ENCODE measurements at regions not wholly inside any gene's neighbourhood (a gene's known extent, or its start where the extent isn't known, plus 50 kb on each side); places are given as distances from the start of the nearest gene placed in this dataset.

GRCh38 chr6:14652536-14652935 lies 535.0 kb downstream of the CD83 start (continued):
- TF ChIP-seq ZBTB37 (CRISPR knock-in tag; IDR thresholded peaks at IDR 0.05) (no peak), REXO4 (CRISPR knock-in tag; IDR thresholded peaks at IDR 0.05; ENCODE audit: borderline replicate concordance) (no peak), PHB2 (IDR thresholded peaks at IDR 0.05; ENCODE audit: partially characterized antibody) (no peak)

- no peak for FAIRE-seq
- no peak for TF ChIP-seq SNAPC2 (CRISPR knock-in tag; IDR thresholded peaks at IDR 0.05)
- no peak for TF ChIP-seq ZNF713 (CRISPR knock-in tag; IDR thresholded peaks at IDR 0.05)
- no peak for TF ChIP-seq HDAC6 (IDR thresholded peaks at IDR 0.05; ENCODE audit: low read depth, low read length)
- peak in 1 of 2 experiments; percentile 50; a peak in 2 of 4 replicates for TF ChIP-seq MAFK (conservative IDR thresholded peaks at IDR 0.05 in 1 of 2, IDR thresholded peaks at IDR 0.05 in 1 of 2; ENCODE audit: low read length in 2 of 2)
- TF ChIP-seq MAFF (IDR thresholded peaks at IDR 0.05; ENCODE audit: low read depth, low read length), result 0 out of 2 replicates have a peak, but pooled peaks have one; percentile 12
- no peak overlapping the region for H2AFZ ChIP-seq (ENCODE audit: low read length)
- H3K79me2 ChIP-seq (ENCODE audit: insufficient read depth, low read length), result no peaks in the 10 kb centered on the region
- ChIA-PET POLR2A (no interaction called here), CTCF (ENCODE audit: low intra/inter-chr PET ratio, low total read pairs) (no interaction called here)
- no peak overlapping the region for H3K27ac ChIP-seq (ENCODE audit: extremely low read length, insufficient read depth, low read length)
- peaks cover 2 to 3% of the 10 kb centered on the region in 2 experiments; a peak in 2 of 5 replicates for H3K27me3 ChIP-seq (ENCODE audit: control insufficient read depth in 1 of 2, insufficient read depth in 2 of 2, low read length in 2 of 2)
- no peaks in the 10 kb centered on the region for H3K9me3 ChIP-seq (ENCODE audit: low read length)
- no peak for DNase-seq (ENCODE audit: low spot score)
- H4K20me1 ChIP-seq (ENCODE audit: insufficient read depth, low read length), result no peaks in the 10 kb centered on the region
- H3K36me3 ChIP-seq (replicated peaks in 1 of 2; ENCODE audit: control insufficient read depth in 1 of 2, insufficient read depth in 2 of 2, low read length in 2 of 2), result no peaks in the 10 kb centered on the region
- no peak for ATAC-seq
- in situ Hi-C loops (cut with HindIII; ENCODE audit: extremely low pct_ligation_motif_present, low pct_unique_long_range_greater_than_20kb), result no loop called here
- H3K9ac ChIP-seq (ENCODE audit: insufficient read depth, low read depth, low read length), result no peak overlapping the region
- H3K4me3 ChIP-seq (replicated peaks in 1 of 3; ENCODE audit: insufficient read depth in 1 of 3, low read depth in 2 of 3, low read length in 3 of 3), result no peak overlapping the region
- no peak overlapping the region for H3K4me2 ChIP-seq (ENCODE audit: low read depth, low read length)
- intact Hi-C loops (cut with micrococcal nuclease; ENCODE audit: unreplicated experiment), result no loop called here
- no peaks in the 10 kb centered on the region for H3K4me1 ChIP-seq (ENCODE audit: insufficient read depth, low read length)
- BruUV-seq (replicated peaks), result no TSS peak
- WGBS (ENCODE audit: low lambda C conversion rate), result 40% methylated on average over 16 of the region's 16 CpGs
These were observed 537.9 kb downstream of the CD83 start for GRCh38 chr6:14655201-14656061.

Measured in HepG2 (cell line).